ENCODE measurements at regions not wholly inside any gene's neighbourhood (a gene's known extent, or its start where the extent isn't known, plus 50 kb on each side); places are given as distances from the start of the nearest gene placed in this dataset.

- Histone ChIP-seq H3K79me1 (replicated peaks; ENCODE audit: low read length, poor library complexity, severe bottlenecking) (no peaks in the 10 kb centered on the region), H4K8ac (ENCODE audit: low read length) (no peak overlapping the region), H2BK5ac (ENCODE audit: low read depth, low read length, poor library complexity, severe bottlenecking) (no peak overlapping the region), H2AK5ac (ENCODE audit: low read length, severe bottlenecking) (no peak overlapping the region), H3K4ac (ENCODE audit: low read depth in 1 of 2, low read length in 2 of 2) (no peak overlapping the region), H3K9ac (ENCODE audit: low read length) (no peak overlapping the region), H3K18ac (ENCODE audit: low read depth in 1 of 2, low read length in 2 of 2) (no peak overlapping the region), H3K9me3 (ENCODE audit: control insufficient read depth, low read length) (peaks cover 6% of the 10 kb centered on the region), H3K4me1 (ENCODE audit: control insufficient read depth, insufficient read depth, low read depth, low read length) (peaks cover 11% of the 10 kb centered on the region), H3K27me3 (ENCODE audit: control insufficient read depth in 1 of 2, insufficient read depth in 1 of 2, low read length in 2 of 2) (no peaks in the 10 kb centered on the region), H2AFZ (ENCODE audit: low read depth, low read length) (no peak overlapping the region), H3K27ac (ENCODE audit: low read length, poor library complexity, severe bottlenecking) (no peak overlapping the region), H2BK12ac (ENCODE audit: low read length in 2 of 2) (no peak overlapping the region), H2BK120ac (ENCODE audit: low read depth, low read length) (no peak overlapping the region), H4K91ac (ENCODE audit: low read length) (no peak overlapping the region), H3K14ac (ENCODE audit: low read length in 2 of 2) (no peak overlapping the region), H3K4me2 (ENCODE audit: low read length, poor library complexity, severe bottlenecking) (no peak overlapping the region), H3K36me3 (ENCODE audit: control insufficient read depth in 1 of 2, insufficient read depth in 2 of 2, low read depth in 1 of 2, low read length in 2 of 2) (no peaks in the 10 kb centered on the region), H3K23ac (ENCODE audit: low read length in 2 of 2) (no peak overlapping the region), H2BK15ac (ENCODE audit: low read depth, poor library complexity, severe bottlenecking) (no peak overlapping the region), H3K4me3 (ENCODE audit: insufficient read depth in 1 of 2, low read depth in 1 of 2, low read length in 2 of 2) (no peak overlapping the region)
- WGBS, result 55% methylated on average over 1 of the region's 2 CpGs
- no peak for DNase-seq
Measured at GRCh38 chr9:16331031-16331430, 539.4 kb downstream of the BNC2 start.

- Histone ChIP-seq H3K27me3 (ENCODE audit: control insufficient read depth in 1 of 2, insufficient read depth in 1 of 2, low read length in 2 of 2) (no peaks in the 10 kb centered on the region), H3K23ac (ENCODE audit: low read length in 2 of 2) (no peak overlapping the region), H2BK120ac (ENCODE audit: low read depth, low read length) (no peak overlapping the region), H4K91ac (ENCODE audit: low read length) (no peak overlapping the region), H3K18ac (ENCODE audit: low read depth in 1 of 2, low read length in 2 of 2) (no peak overlapping the region), H3K27ac (ENCODE audit: low read length, poor library complexity, severe bottlenecking) (no peak overlapping the region), H2BK5ac (ENCODE audit: low read depth, low read length, poor library complexity, severe bottlenecking) (no peak overlapping the region), H3K4me1 (ENCODE audit: control insufficient read depth, insufficient read depth, low read depth, low read length) (peaks cover 13% of the 10 kb centered on the region), H4K8ac (ENCODE audit: low read length) (no peak overlapping the region), H2AFZ (ENCODE audit: low read depth, low read length) (no peak overlapping the region), H3K4me3 (ENCODE audit: insufficient read depth in 1 of 2, low read depth in 1 of 2, low read length in 2 of 2) (no peak overlapping the region), H3K4ac (ENCODE audit: low read depth in 1 of 2, low read length in 2 of 2) (no peak overlapping the region), H3K14ac (ENCODE audit: low read length in 2 of 2) (no peak overlapping the region), H3K4me2 (ENCODE audit: low read length, poor library complexity, severe bottlenecking) (no peak overlapping the region), H3K9me3 (ENCODE audit: control insufficient read depth, low read length) (peaks cover 6% of the 10 kb centered on the region), H3K79me1 (replicated peaks; ENCODE audit: low read length, poor library complexity, severe bottlenecking) (no peaks in the 10 kb centered on the region), H2BK12ac (ENCODE audit: low read length in 2 of 2) (no peak overlapping the region), H3K9ac (ENCODE audit: low read length) (no peak overlapping the region), H2AK5ac (ENCODE audit: low read length, severe bottlenecking) (no peak overlapping the region), H3K36me3 (ENCODE audit: control insufficient read depth in 1 of 2, insufficient read depth in 2 of 2, low read depth in 1 of 2, low read length in 2 of 2) (no peaks in the 10 kb centered on the region), H2BK15ac (ENCODE audit: low read depth, poor library complexity, severe bottlenecking) (no peak overlapping the region)
- WGBS, result 100% methylated on average over 4 of the region's 5 CpGs
- no peak for DNase-seq
Measured at GRCh38 chr9:16331527-16331926, 538.9 kb downstream of the BNC2 start.

GRCh38 chr9:16333691-16334090, 536.8 kb downstream of the BNC2 start:
- Histone ChIP-seq H3K9ac (ENCODE audit: low read length) (no peak overlapping the region), H4K8ac (ENCODE audit: low read length) (no peak overlapping the region), H2AFZ (ENCODE audit: low read depth, low read length) (no peak overlapping the region), H3K18ac (ENCODE audit: low read depth in 1 of 2, low read length in 2 of 2) (no peak overlapping the region), H3K27ac (ENCODE audit: low read length, poor library complexity, severe bottlenecking) (no peak overlapping the region), H2AK5ac (ENCODE audit: low read length, severe bottlenecking) (peak overlapping the region; percentile 20), H3K4me3 (ENCODE audit: insufficient read depth in 1 of 2, low read depth in 1 of 2, low read length in 2 of 2) (no peak overlapping the region), H3K4me2 (ENCODE audit: low read length, poor library complexity, severe bottlenecking) (no peak overlapping the region), H2BK120ac (ENCODE audit: low read depth, low read length) (no peak overlapping the region), H3K9me3 (ENCODE audit: control insufficient read depth, low read length) (peaks cover 6% of the 10 kb centered on the region), H3K23ac (ENCODE audit: low read length in 2 of 2) (no peak overlapping the region), H2BK12ac (ENCODE audit: low read length in 2 of 2) (no peak overlapping the region), H4K91ac (ENCODE audit: low read length) (no peak overlapping the region), H2BK15ac (ENCODE audit: low read depth, poor library complexity, severe bottlenecking) (no peak overlapping the region), H3K4me1 (ENCODE audit: control insufficient read depth, insufficient read depth, low read depth, low read length) (peaks cover 15% of the 10 kb centered on the region), H3K4ac (ENCODE audit: low read depth in 1 of 2, low read length in 2 of 2) (no peak overlapping the region), H3K27me3 (ENCODE audit: control insufficient read depth in 1 of 2, insufficient read depth in 1 of 2, low read length in 2 of 2) (no peaks in the 10 kb centered on the region), H2BK5ac (ENCODE audit: low read depth, low read length, poor library complexity, severe bottlenecking) (no peak overlapping the region), H3K79me1 (replicated peaks; ENCODE audit: low read length, poor library complexity, severe bottlenecking) (no peaks in the 10 kb centered on the region), H3K36me3 (ENCODE audit: control insufficient read depth in 1 of 2, insufficient read depth in 2 of 2, low read depth in 1 of 2, low read length in 2 of 2) (no peaks in the 10 kb centered on the region), H3K14ac (ENCODE audit: low read length in 2 of 2) (no peak overlapping the region)
- DNase-seq, result no peak
- 95% methylated on average over 7 of the region's 7 CpGs for WGBS

GRCh38 chr9:16335788-16336580, 534.5 kb downstream of the BNC2 start:
- H3K4me2 ChIP-seq (ENCODE audit: low read length, poor library complexity, severe bottlenecking), result no peak overlapping the region
- no peaks in the 10 kb centered on the region for H3K36me3 ChIP-seq (ENCODE audit: control insufficient read depth in 1 of 2, insufficient read depth in 2 of 2, low read depth in 1 of 2, low read length in 2 of 2)
- WGBS, result 70% methylated on average over 7 of the region's 7 CpGs
- peak; percentile 95 for DNase-seq
- peaks cover 6% of the 10 kb centered on the region for H3K9me3 ChIP-seq (ENCODE audit: control insufficient read depth, low read length)
- H3K4me3 ChIP-seq (ENCODE audit: insufficient read depth in 1 of 2, low read depth in 1 of 2, low read length in 2 of 2), result peak overlapping the region in 1 of 2 experiments; percentile 20
- H3K27ac ChIP-seq (ENCODE audit: low read length, poor library complexity, severe bottlenecking), result peak overlapping the region; percentile 64
- no peak overlapping the region for H3K14ac ChIP-seq (ENCODE audit: low read length in 2 of 2)
- no peak overlapping the region for H2AFZ ChIP-seq (ENCODE audit: low read depth, low read length)
- H4K8ac ChIP-seq (ENCODE audit: low read length), result no peak overlapping the region
- H3K23ac ChIP-seq (ENCODE audit: low read length in 2 of 2), result no peak overlapping the region
- peak overlapping the region in 1 of 2 experiments; percentile 70 for H3K18ac ChIP-seq (ENCODE audit: low read depth in 1 of 2, low read length in 2 of 2)
- H2BK12ac ChIP-seq (ENCODE audit: low read length in 2 of 2), result peak overlapping the region in 1 of 2 experiments; percentile 2
- H3K9ac ChIP-seq (ENCODE audit: low read length), result peak overlapping the region; percentile 82
- no peaks in the 10 kb centered on the region for H3K27me3 ChIP-seq (ENCODE audit: control insufficient read depth in 1 of 2, insufficient read depth in 1 of 2, low read length in 2 of 2)
- no peak overlapping the region for H4K91ac ChIP-seq (ENCODE audit: low read length)
- H3K4me1 ChIP-seq (ENCODE audit: control insufficient read depth, insufficient read depth, low read depth, low read length), result peaks cover 9% of the 10 kb centered on the region
- peak overlapping the region; percentile 80 for H2AK5ac ChIP-seq (ENCODE audit: low read length, severe bottlenecking)
- H2BK15ac ChIP-seq (ENCODE audit: low read depth, poor library complexity, severe bottlenecking), result no peak overlapping the region
- peak overlapping the region; percentile 33 for H2BK5ac ChIP-seq (ENCODE audit: low read depth, low read length, poor library complexity, severe bottlenecking)
- H3K79me1 ChIP-seq (replicated peaks; ENCODE audit: low read length, poor library complexity, severe bottlenecking), result no peaks in the 10 kb centered on the region
- no peak overlapping the region for H2BK120ac ChIP-seq (ENCODE audit: low read depth, low read length)
- peak overlapping the region in 1 of 2 experiments; percentile 16 for H3K4ac ChIP-seq (ENCODE audit: low read depth in 1 of 2, low read length in 2 of 2)
